ENCODE measurements at regions not wholly inside any gene's neighbourhood (a gene's known extent, or its start where the extent isn't known, plus 50 kb on each side); places are given as distances from the start of the nearest gene placed in this dataset.

GRCh38 chr2:160646684-160647444 lies 153.3 kb upstream of the RBMS1 start:
- no peak for TF ChIP-seq JUN (CRISPR knock-in tag; IDR thresholded peaks at IDR 0.05)
- no peak for TF ChIP-seq CTCF (IDR thresholded peaks at IDR 0.05)
- no peak for TF ChIP-seq ATF1 (CRISPR knock-in tag; IDR thresholded peaks at IDR 0.05)
- no peak for TF ChIP-seq HMGA2 (CRISPR knock-in tag; IDR thresholded peaks at IDR 0.05)
